ENCODE measurements at regions not wholly inside any gene's neighbourhood (a gene's known extent, or its start where the extent isn't known, plus 50 kb on each side); places are given as distances from the start of the nearest gene placed in this dataset.

DNA sequence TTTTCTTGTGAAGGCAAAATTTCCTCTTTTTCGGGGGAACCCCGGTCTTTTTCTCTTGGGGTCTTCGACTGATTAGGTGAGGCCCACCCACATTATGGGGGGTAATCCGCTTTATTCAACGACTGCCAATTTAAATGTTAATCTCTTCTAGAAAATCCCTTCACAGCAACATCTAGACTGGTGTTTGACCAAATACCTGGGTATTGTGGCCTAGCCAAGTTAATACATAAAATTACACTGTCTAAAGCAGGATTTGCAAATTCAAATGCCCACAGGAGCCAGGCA is 170.0 kb upstream of the FOXN3 start:
- Mint-ChIP-seq H3K4me1 (ENCODE audit: low read depth) (peaks cover 49% of the 10 kb centered on the region), H3K36me3 (peaks cover 23% of the 10 kb centered on the region), H3K27me3 (no peaks in the 10 kb centered on the region), H3K27ac (no peak overlapping the region), H3K9me3 (peaks cover 4% of the 10 kb centered on the region), H3K4me3 (no peak overlapping the region)
- intact Hi-C loops (cut with micrococcal nuclease) = no loop called here
- DNase-seq = no peak
- POLR2A ChIA-PET = no interaction called here
- CTCF ChIA-PET = no interaction called here

DNA sequence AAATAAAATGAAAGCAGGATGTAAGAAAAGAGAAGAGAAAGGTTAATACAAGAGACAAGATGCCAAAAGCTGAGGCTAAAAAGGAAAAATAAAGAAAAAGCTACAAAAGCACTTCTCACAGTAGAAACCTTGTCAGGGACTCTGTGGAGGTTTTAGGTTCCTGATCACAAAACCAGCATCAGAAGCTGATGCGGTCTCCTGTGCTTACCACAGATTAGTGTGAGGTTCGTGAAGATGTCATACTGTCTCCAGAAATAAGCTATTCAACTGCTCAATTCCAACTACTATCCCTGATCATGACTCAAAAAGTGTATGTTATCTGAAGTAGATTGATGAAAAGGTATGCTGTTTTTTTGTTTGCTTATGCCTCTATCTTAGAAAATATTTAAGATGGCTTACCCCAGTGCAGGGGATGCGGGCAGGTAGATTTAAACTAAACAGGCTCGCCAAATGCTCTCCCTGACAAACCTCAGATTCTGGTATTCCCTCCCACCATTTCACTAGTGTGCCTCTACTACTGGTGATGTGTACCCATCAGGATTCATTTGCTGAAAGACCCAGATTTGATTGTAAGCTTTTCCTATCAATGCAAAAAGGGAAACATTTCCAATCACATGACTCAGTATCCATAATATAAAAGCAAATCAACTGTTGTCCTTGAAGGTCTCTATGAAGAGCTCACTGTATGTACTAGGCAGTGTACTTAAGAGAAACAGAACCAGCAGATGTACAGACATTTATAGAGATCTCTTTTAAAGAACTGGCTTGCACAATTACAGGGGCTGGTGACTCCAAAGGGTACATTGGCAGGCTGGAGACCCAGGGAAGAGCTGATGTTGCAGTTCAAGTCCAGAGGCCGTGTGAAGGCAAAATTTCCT is 169.5 kb upstream of the FOXN3 start:
- H3K4me3 Mint-ChIP-seq = no peak overlapping the region
- CTCF ChIA-PET = interaction anchor here (0.6 kb wide), 1 partner anchor 259 kb away, joined by 3 read pairs; no protein-coding TSS in a partner anchor
- H3K4me1 Mint-ChIP-seq (ENCODE audit: low read depth) = peaks cover 50% of the 10 kb centered on the region
- POLR2A ChIA-PET = no interaction called here
- H3K27ac Mint-ChIP-seq = no peak overlapping the region
- H3K9me3 Mint-ChIP-seq = peaks cover 4% of the 10 kb centered on the region
- H3K27me3 Mint-ChIP-seq = no peaks in the 10 kb centered on the region
- intact Hi-C loops (cut with micrococcal nuclease) = no loop called here
- peaks cover 27% of the 10 kb centered on the region for H3K36me3 Mint-ChIP-seq
- DNase-seq = peak; percentile 13

DNA sequence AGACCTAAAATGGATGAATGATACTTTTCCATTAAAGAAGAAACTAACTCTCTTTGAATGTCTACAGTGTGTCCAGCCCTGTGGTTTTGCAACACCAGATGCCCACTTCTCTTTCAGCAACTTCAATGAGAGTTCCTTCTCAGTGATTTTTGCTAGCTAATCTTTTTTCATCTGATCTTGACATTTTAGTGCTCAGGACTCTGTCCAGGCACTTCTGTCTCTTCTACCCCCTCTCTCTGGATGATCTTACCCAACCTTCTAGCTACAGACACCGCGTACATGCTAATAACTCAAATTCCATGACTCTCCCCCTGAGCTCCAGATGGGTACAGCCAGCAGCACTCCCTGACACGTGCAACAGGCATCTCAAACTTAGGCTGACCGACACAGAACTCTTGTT is 161.1 kb upstream of the FOXN3 start:
- H3K27ac Mint-ChIP-seq = no peak overlapping the region
- H3K4me1 Mint-ChIP-seq (ENCODE audit: low read depth) = peaks cover 19% of the 10 kb centered on the region

DNA sequence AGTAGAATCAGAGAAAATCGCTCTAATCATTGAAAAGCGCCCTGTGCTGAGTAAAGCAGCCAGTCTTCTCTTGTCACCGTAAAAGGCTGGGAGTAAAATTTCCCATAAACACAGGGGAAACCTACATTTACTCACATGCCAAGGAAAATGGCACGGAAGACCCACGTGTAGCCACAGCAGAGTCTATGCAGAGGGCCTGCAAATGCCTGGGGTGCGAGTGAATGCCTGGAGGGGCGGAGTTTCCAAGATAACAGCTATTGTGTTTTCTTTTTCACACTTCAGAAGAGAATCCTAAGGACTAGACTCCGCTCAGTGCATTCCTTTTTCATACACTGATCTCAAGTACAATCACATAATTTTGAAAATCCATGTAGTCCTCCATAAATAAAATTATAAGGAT is 159.9 kb upstream of the FOXN3 start:
- H3K4me1 Mint-ChIP-seq (ENCODE audit: low read depth) = peaks cover 21% of the 10 kb centered on the region
- H3K36me3 Mint-ChIP-seq = peaks cover 14% of the 10 kb centered on the region
- ChIA-PET POLR2A (no interaction called here), CTCF (no interaction called here)
- intact Hi-C loops (cut with micrococcal nuclease) = no loop called here
- DNase-seq = no peak
- H3K4me3 Mint-ChIP-seq = no peak overlapping the region
- no peaks in the 10 kb centered on the region for H3K9me3 Mint-ChIP-seq
- H3K27me3 Mint-ChIP-seq = no peaks in the 10 kb centered on the region
- H3K27ac Mint-ChIP-seq = no peak overlapping the region

More for the DNA sequence above, 161.1 kb upstream of the FOXN3 start:
- POLR2A ChIA-PET = no interaction called here
- H3K27me3 Mint-ChIP-seq = no peaks in the 10 kb centered on the region
- intact Hi-C loops (cut with micrococcal nuclease) = no loop called here
- H3K36me3 Mint-ChIP-seq = peaks cover 16% of the 10 kb centered on the region
- CTCF ChIA-PET = no interaction called here
- H3K9me3 Mint-ChIP-seq = no peaks in the 10 kb centered on the region
- DNase-seq = no peak
- H3K4me3 Mint-ChIP-seq = no peak overlapping the region

DNA sequence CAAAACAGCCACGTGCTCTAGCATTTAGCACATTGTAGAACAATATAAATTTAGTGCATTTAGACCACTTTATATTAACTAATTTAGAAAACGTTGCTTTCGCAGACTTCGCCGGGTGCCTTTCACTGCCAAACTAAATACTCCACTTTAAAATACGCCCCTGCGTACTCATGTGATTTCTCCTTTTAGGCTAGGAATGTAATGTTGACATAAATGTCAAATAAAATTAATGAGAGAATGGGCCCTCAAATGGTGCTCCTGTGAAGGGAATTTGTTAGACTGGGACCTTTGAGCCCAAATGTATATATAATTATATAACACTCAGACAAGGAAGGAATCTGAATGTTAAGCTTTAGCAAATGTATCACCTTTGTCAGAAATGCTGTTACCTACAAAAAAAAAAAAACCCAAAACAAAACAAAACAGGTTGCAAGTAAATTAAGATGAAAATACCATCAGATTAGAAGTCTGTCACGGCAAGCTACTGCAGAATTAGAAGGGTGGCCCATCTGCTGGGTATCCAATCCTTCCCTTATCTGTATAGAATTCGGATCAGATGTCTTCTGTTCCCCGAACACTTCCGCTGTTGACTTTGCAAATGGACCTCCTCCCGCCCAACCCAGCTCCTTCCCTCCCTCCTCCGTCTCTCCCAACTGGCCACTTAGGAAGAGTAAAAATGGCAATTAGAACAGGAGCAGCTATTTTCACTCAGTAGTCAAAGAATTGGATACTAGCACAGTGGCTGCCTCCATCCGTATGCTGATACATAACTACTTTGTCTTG is 159.3 kb upstream of the FOXN3 start:
- Mint-ChIP-seq H3K27ac (no peak overlapping the region), H3K9me3 (no peaks in the 10 kb centered on the region), H3K36me3 (peaks cover 8% of the 10 kb centered on the region), H3K4me1 (ENCODE audit: low read depth) (peaks cover 24% of the 10 kb centered on the region), H3K27me3 (no peaks in the 10 kb centered on the region), H3K4me3 (no peak overlapping the region)
- intact Hi-C loops (cut with micrococcal nuclease) = no loop called here
- ChIA-PET POLR2A (no interaction called here), CTCF (no interaction called here)
- DNase-seq = no peak

DNA sequence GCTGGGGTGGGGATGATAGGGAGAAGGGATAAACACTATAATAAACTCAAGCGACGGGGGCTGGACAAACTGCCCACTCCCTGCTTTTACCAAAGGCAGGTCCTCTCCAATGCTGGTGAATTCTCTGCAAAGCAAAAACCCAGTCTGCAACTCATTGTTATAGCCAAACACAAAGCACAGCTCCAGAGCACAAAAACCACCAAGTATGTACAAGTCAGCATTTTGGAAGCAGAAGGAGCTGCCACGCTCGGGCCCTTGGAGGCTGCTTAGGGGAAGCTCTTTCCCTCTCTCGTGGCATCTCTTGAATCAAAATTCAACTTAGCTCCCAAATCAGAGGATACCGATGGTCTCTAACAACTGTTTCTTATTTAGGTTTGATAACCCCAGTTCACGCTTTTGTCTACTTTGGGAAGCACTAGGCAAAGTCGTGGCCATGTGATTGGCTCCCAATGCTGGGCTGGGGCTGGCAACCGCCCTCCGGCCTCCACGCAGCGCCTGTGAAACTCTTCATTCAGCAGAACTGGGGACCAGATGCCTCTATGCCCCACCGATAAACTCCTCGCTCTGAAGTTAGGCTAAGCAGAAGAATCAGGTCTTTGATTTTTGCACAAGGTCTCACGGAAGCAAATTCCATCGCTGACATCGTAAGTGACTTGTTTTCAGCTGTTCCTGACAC is 158.5 kb upstream of the FOXN3 start:
- CTCF ChIA-PET = no interaction called here
- peaks cover 6% of the 10 kb centered on the region for H3K36me3 Mint-ChIP-seq
- POLR2A ChIA-PET = no interaction called here

DNA sequence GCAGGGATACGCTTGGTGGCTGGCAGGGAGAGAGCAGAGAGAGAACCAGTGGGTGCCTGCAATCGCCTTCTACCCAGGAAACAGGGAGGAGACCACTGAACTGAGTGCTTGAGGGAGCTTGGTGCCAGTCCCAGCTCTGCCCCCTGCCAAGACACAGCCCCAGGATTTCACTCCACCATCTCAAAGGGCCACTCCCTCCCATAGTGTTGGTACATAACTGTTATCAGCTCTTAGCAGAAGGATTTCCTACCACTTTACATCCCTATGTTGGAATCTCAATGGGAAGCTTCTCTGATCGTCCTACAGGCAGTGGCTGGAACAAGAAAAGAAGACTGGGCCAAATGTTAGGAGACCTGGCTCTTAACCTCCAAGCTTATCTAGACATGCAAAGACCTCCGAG is 157.4 kb upstream of the FOXN3 start:
- CTCF ChIA-PET = no interaction called here
- peaks cover 25% of the 10 kb centered on the region for H3K4me1 Mint-ChIP-seq (ENCODE audit: low read depth)
- peaks cover 3% of the 10 kb centered on the region for H3K36me3 Mint-ChIP-seq
- H3K4me3 Mint-ChIP-seq = no peak overlapping the region
- POLR2A ChIA-PET = no interaction called here
- H3K27me3 Mint-ChIP-seq = no peaks in the 10 kb centered on the region
- intact Hi-C loops (cut with micrococcal nuclease) = no loop called here
- H3K9me3 Mint-ChIP-seq = no peaks in the 10 kb centered on the region
- no peak for DNase-seq
- H3K27ac Mint-ChIP-seq = no peak overlapping the region

More for the DNA sequence above, 158.5 kb upstream of the FOXN3 start:
- no peaks in the 10 kb centered on the region for H3K27me3 Mint-ChIP-seq
- intact Hi-C loops (cut with micrococcal nuclease) = no loop called here
- no peak overlapping the region for H3K4me3 Mint-ChIP-seq
- no peak for DNase-seq
- no peaks in the 10 kb centered on the region for H3K9me3 Mint-ChIP-seq
- peaks cover 24% of the 10 kb centered on the region for H3K4me1 Mint-ChIP-seq (ENCODE audit: low read depth)
- no peak overlapping the region for H3K27ac Mint-ChIP-seq

DNA sequence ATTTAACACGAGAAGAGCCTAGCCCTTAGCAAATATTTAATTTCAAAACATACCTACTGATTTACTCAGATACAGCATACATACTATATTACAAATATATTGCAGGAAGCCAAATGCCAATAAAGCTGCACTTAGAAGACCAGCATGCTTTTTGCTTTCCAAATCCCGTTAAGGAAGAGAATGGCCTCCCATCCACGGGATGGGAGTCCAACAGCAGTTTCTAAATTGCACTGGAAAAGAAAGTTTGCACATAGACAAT is 156.3 kb upstream of the FOXN3 start:
- Mint-ChIP-seq H3K27ac (no peak overlapping the region), H3K36me3 (no peaks in the 10 kb centered on the region), H3K4me3 (no peak overlapping the region), H3K4me1 (ENCODE audit: low read depth) (peaks cover 25% of the 10 kb centered on the region), H3K9me3 (no peaks in the 10 kb centered on the region), H3K27me3 (no peaks in the 10 kb centered on the region)
- ChIA-PET POLR2A (interaction anchor here (0.5 kb wide), 1 partner anchor 129 kb away, joined by 3 read pairs; no protein-coding TSS in a partner anchor), CTCF (no interaction called here)
- no peak for DNase-seq
- intact Hi-C loops (cut with micrococcal nuclease) = no loop called here

DNA sequence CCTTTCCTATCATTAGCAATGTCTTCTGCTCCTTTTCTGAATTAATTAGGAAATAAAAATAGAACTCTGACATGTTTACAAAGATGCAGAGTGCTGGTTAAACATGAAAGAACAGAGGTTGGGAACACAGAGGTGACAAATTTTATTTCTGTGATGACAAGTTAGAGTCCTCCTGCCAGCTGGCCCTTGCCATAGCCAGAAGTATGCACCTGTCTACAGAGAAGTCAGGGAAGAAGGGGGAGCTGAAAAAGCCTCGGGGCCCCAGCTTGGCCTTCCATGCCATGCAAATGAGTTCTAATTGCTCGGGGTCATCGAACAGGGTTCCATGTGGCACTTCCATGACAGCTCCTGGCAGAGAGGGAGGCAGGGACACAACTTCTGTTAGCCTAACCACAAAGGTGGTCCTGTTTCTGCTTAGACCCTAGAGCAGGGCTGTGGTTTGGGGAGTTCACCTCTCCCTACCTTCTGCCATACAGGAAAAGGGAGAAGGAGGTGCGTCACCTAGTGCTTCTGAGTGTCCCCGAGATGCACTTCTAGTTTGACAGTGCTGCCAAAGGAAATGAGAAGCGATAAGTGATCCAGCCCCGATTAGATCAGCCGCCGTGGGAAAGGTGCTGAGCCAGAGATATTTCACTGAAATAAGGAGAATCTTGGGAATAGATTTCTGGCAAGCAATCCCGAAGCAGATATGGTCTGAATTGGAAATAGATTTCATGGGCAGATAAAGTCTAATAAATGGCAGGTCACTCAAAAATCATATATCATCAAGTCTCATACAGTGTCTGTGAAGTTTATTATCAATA is 155.8 kb upstream of the FOXN3 start:
- H3K27me3 Mint-ChIP-seq = no peaks in the 10 kb centered on the region
- POLR2A ChIA-PET = interaction anchor here (0.5 kb wide), 1 partner anchor 130 kb away, joined by 3 read pairs; no protein-coding TSS in a partner anchor
- H3K36me3 Mint-ChIP-seq = no peaks in the 10 kb centered on the region
- H3K9me3 Mint-ChIP-seq = no peaks in the 10 kb centered on the region
- no peak overlapping the region for H3K4me3 Mint-ChIP-seq
- H3K27ac Mint-ChIP-seq = no peak overlapping the region
- intact Hi-C loops (cut with micrococcal nuclease) = no loop called here
- CTCF ChIA-PET = no interaction called here
- no peak for DNase-seq
- peaks cover 28% of the 10 kb centered on the region for H3K4me1 Mint-ChIP-seq (ENCODE audit: low read depth)

DNA sequence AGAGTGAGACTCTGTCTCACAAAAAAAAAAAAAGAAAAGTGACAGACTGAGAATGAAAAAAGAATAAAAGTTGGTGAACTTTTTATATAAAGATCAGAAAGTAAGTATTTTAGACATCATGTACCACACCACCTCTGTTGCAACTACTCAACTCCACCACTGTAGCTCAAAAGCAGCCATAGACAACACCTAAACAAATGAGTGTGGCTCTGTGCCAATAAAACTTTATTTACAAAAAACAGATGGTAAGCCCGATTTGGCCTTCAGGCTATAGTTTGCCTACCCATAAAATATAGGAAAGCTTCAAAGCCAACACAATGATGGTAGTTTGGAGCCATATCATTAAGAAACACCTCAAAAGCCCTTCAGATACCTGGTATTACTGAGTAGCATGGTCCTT is 154.5 kb upstream of the FOXN3 start:
- Mint-ChIP-seq H3K9me3 (no peaks in the 10 kb centered on the region), H3K27me3 (no peaks in the 10 kb centered on the region), H3K27ac (no peak overlapping the region), H3K36me3 (no peaks in the 10 kb centered on the region), H3K4me1 (ENCODE audit: low read depth) (peaks cover 30% of the 10 kb centered on the region), H3K4me3 (no peak overlapping the region)
- ChIA-PET POLR2A (no interaction called here), CTCF (interaction anchor here (0.8 kb wide), 1 partner anchor 19 kb away, joined by 3 read pairs; no protein-coding TSS in a partner anchor)
- intact Hi-C loops (cut with micrococcal nuclease) = no loop called here
- no peak for DNase-seq

DNA sequence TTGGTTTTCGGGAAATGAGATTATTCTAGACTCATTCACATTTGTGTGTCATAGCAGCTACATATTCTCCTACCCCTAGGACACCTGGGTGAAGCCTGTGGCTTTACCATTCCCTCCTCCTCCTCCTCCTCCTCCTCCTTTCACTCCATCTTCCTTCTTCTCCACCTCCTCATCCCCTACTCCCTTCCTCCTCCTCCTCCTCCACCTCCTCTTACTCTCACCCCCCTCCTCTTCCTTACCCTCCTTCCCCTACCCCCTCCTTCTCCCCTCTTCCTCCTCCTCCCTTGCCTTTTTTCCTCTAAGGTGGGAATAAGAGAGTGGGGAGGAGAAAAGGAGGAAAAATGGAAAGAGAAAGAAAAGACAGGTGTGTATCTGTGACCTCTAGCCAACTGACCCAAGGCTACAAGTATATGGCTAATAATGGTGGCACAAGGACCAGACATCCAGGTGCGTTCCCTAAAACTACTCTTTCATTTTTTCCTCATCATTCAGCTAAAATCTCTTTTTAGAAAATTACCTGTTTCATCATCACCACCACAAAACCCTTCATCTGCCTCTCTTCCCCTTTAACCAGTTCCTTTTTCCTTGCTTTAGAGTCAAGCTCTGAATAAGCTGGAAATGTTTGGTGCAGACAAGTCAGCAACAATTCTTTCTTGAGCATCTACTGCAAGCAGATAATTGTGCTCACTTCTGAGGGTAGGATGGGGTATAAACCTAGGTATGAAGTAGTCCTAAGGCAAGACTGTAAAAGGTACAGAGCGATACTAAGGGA is 149.8 kb upstream of the FOXN3 start:
- no peak overlapping the region for H3K27ac Mint-ChIP-seq
- H3K4me3 Mint-ChIP-seq = no peak overlapping the region
- H3K27me3 Mint-ChIP-seq = no peaks in the 10 kb centered on the region
- DNase-seq = no peak
- H3K9me3 Mint-ChIP-seq = no peaks in the 10 kb centered on the region
- ChIA-PET CTCF (interaction anchor here (0.7 kb wide), 1 partner anchor 416 kb away, joined by 3 read pairs; no protein-coding TSS in a partner anchor), POLR2A (interaction anchor here (0.7 kb wide), 1 partner anchor 401 kb away, joined by 4 read pairs; no protein-coding TSS in a partner anchor)
- peaks cover 37% of the 10 kb centered on the region for H3K4me1 Mint-ChIP-seq (ENCODE audit: low read depth)
- no peaks in the 10 kb centered on the region for H3K36me3 Mint-ChIP-seq
- intact Hi-C loops (cut with micrococcal nuclease) = no loop called here
